ENCODE measurements at regions not wholly inside any gene's neighbourhood (a gene's known extent, or its start where the extent isn't known, plus 50 kb on each side); places are given as distances from the start of the nearest gene placed in this dataset.

DNA sequence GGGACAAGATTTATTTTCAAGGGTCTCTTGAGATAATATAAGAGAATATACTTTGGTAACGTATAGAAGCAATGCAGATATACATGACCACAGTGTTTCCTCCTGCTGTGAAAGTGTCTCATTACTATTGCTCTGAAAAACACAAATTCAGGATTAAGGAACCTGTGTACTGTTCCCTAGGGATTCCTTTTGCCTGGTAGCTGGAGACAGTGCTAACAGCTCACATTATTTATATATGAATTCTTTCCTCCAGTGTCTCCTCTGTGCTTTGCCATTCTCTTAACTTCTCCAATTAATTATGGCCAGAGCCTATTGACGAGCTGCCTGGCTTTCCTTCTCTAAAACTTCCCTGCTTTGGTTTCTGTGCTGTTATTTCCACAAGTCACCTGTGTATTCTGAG lies 235.4 kb downstream of the OTOL1 start:
- peak overlapping the region; percentile 76 for H2AFZ ChIP-seq (replicated peaks)

DNA sequence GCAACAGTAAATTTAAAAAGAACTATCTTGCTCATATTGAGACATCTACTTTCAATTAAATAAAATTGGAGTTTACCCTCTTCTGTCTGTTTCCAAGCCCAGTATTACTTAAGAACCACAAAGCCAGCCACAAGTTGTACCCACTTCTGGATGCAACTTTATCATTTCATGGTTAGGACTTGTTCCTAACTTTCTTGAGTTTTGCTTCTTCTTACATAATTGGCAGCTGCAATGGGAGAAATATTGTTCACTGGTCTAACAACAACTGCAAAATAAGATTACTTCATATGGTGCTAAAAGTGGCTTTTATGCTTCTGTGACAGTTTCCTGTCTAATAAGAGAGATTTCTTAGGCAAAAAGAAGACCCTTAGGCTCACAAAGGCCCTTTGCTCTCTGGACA lies 240.6 kb downstream of the OTOL1 start:
- H3F3A ChIP-seq (ENCODE audit: low read depth), result no peaks in the 10 kb centered on the region
- Mint-ChIP-seq H3K27me3 (ENCODE audit: insufficient read depth, low read depth) (peaks cover 2% of the 10 kb centered on the region), H3K9me3 (no peaks in the 10 kb centered on the region), H3K4me3 (no peak overlapping the region), H3K27ac (no peak overlapping the region), H3K4me1 (peaks cover 2% of the 10 kb centered on the region), H3K36me3 (no peaks in the 10 kb centered on the region)
- H3K79me2 ChIP-seq (ENCODE audit: low read depth), result no peaks in the 10 kb centered on the region
- TF ChIP-seq, protein P1, sequence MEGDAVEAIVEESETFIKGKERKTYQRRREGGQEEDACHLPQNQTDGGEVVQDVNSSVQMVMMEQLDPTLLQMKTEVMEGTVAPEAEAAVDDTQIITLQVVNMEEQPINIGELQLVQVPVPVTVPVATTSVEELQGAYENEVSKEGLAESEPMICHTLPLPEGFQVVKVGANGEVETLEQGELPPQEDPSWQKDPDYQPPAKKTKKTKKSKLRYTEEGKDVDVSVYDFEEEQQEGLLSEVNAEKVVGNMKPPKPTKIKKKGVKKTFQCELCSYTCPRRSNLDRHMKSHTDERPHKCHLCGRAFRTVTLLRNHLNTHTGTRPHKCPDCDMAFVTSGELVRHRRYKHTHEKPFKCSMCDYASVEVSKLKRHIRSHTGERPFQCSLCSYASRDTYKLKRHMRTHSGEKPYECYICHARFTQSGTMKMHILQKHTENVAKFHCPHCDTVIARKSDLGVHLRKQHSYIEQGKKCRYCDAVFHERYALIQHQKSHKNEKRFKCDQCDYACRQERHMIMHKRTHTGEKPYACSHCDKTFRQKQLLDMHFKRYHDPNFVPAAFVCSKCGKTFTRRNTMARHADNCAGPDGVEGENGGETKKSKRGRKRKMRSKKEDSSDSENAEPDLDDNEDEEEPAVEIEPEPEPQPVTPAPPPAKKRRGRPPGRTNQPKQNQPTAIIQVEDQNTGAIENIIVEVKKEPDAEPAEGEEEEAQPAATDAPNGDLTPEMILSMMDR (IDR thresholded peaks at IDR 0.05), result no peak
- TF ChIP-seq EZH2phosphoT487 (IDR thresholded peaks at IDR 0.05) (no peak), EZH2 (IDR thresholded peaks at IDR 0.05) (no peak)
- H4K20me1 ChIP-seq (ENCODE audit: low read depth), result no peaks in the 10 kb centered on the region
- H3K36me3 ChIP-seq, result no peaks in the 10 kb centered on the region
- no peak overlapping the region for H2AFZ ChIP-seq (replicated peaks)
- H3K9ac ChIP-seq, result no peak overlapping the region
- no peak for DNase-seq (ENCODE audit: low spot score)
- no peak overlapping the region for H3K4me3 ChIP-seq
- no peaks in the 10 kb centered on the region for H3K27me3 ChIP-seq
- H3K27ac ChIP-seq, result no peak overlapping the region
- no peaks in the 10 kb centered on the region for H3K9me3 ChIP-seq (ENCODE audit: low read depth)
- no peak overlapping the region for H3K4me2 ChIP-seq
- no peaks in the 10 kb centered on the region for H3K4me1 ChIP-seq

More for the DNA sequence above, 235.4 kb downstream of the OTOL1 start:
- no peak overlapping the region for H3K27ac ChIP-seq
- H3F3A ChIP-seq (ENCODE audit: low read depth), result no peaks in the 10 kb centered on the region
- no peak for DNase-seq (ENCODE audit: low spot score)
- Mint-ChIP-seq H3K4me1 (peaks cover 3% of the 10 kb centered on the region), H3K4me3 (no peak overlapping the region), H3K27me3 (ENCODE audit: insufficient read depth, low read depth) (no peaks in the 10 kb centered on the region), H3K36me3 (no peaks in the 10 kb centered on the region), H3K9me3 (no peaks in the 10 kb centered on the region), H3K27ac (no peak overlapping the region)
- H3K4me2 ChIP-seq, result no peak overlapping the region
- H3K9me3 ChIP-seq (ENCODE audit: low read depth), result no peaks in the 10 kb centered on the region
- no peaks in the 10 kb centered on the region for H3K79me2 ChIP-seq (ENCODE audit: low read depth)
- H3K4me1 ChIP-seq, result no peaks in the 10 kb centered on the region
- no peaks in the 10 kb centered on the region for H4K20me1 ChIP-seq (ENCODE audit: low read depth)
- no peak for TF ChIP-seq EZH2phosphoT487 (IDR thresholded peaks at IDR 0.05)
- TF ChIP-seq EZH2 (IDR thresholded peaks at IDR 0.05), result no peak
- TF ChIP-seq, protein P1 (IDR thresholded peaks at IDR 0.05), result no peak
- no peaks in the 10 kb centered on the region for H3K36me3 ChIP-seq
- no peak overlapping the region for H3K4me3 ChIP-seq
- no peaks in the 10 kb centered on the region for H3K27me3 ChIP-seq
- no peak overlapping the region for H3K9ac ChIP-seq

DNA sequence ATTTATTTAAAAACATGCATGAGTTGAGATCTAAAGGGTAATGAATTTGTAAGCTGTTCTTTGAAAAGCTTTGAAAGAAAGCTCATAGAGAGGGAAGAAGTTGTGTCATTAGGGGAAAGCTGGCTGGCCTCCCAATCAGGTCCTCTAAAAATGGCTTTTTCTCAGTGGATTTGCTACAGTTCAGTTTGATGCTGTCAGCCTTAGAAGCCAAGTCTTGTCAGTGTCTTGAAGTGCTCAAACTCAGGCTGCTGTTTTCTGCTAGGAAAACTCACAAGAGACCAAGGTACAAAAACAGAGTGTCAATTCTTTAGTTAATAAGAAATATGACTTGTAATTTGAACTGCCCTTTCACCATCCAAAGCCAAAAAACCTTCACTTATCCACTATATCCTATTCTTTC lies 243.8 kb downstream of the OTOL1 start:
- no peak overlapping the region for H3K4me3 Mint-ChIP-seq
- no peaks in the 10 kb centered on the region for H3F3A ChIP-seq (ENCODE audit: low read depth)
- no peaks in the 10 kb centered on the region for H3K4me1 ChIP-seq
- no peak overlapping the region for H3K27ac ChIP-seq
- no peaks in the 10 kb centered on the region for H3K36me3 ChIP-seq
- H3K4me2 ChIP-seq, result no peak overlapping the region
- TF ChIP-seq EZH2phosphoT487 (IDR thresholded peaks at IDR 0.05), result no peak
- TF ChIP-seq EZH2 (IDR thresholded peaks at IDR 0.05), result no peak
- TF ChIP-seq, protein P1 (IDR thresholded peaks at IDR 0.05), result no peak
- no peak overlapping the region for H3K27ac Mint-ChIP-seq
- H3K4me1 Mint-ChIP-seq, result no peaks in the 10 kb centered on the region
- peaks cover 2% of the 10 kb centered on the region for H3K27me3 Mint-ChIP-seq (ENCODE audit: insufficient read depth, low read depth)
- no peaks in the 10 kb centered on the region for H3K9me3 ChIP-seq (ENCODE audit: low read depth)
- no peak overlapping the region for H2AFZ ChIP-seq (replicated peaks)
- H3K4me3 ChIP-seq, result no peak overlapping the region
- H3K79me2 ChIP-seq (ENCODE audit: low read depth), result no peaks in the 10 kb centered on the region
- DNase-seq (ENCODE audit: low spot score), result no peak
- H3K9ac ChIP-seq, result no peak overlapping the region
- no peaks in the 10 kb centered on the region for H3K9me3 Mint-ChIP-seq
- no peaks in the 10 kb centered on the region for H4K20me1 ChIP-seq (ENCODE audit: low read depth)
- H3K27me3 ChIP-seq, result no peaks in the 10 kb centered on the region
- H3K36me3 Mint-ChIP-seq, result no peaks in the 10 kb centered on the region
